Parathyroid adenoma (tissue), 2 donors: ENCODE measurements at regions not wholly inside any gene's neighbourhood (a gene's known extent, or its start where the extent isn't known, plus 50 kb on each side); places are given as distances from the start of the nearest gene placed in this dataset.

Experiments used
- H2AFZ ChIP-seq: fragments of 300-600 bp; sonication (generic); one replicate; pipeline ENCODE4 v1.7.0; 2017; ENCODE audit warnings: antibody characterized with exemption, mild to moderate bottlenecking
- H3K27ac ChIP-seq: fragments of 300-600 bp; sonication (generic); one replicate; pipeline ENCODE4 v1.7.0; 2017
- H3K27me3 ChIP-seq: fragments of 300-600 bp; sonication (generic); one replicate; pipeline ENCODE4 v1.7.0; 2017; ENCODE audit warnings: low read length; ENCODE audit not compliant: control insufficient read depth, insufficient read depth
- H3K36me3 ChIP-seq: fragments of 300-600 bp; sonication (generic); one replicate; pipeline ENCODE4 v1.7.0; 2017; ENCODE audit warnings: low read length; ENCODE audit not compliant: control insufficient read depth, insufficient read depth
- H3K4me1 ChIP-seq: fragments of 300-600 bp; sonication (generic); one replicate; pipeline ENCODE4 v1.7.0; 2017; ENCODE audit warnings: control low read depth
- H3K4me2 ChIP-seq: fragments of 300-600 bp; sonication (generic); one replicate; pipeline ENCODE4 v1.7.0; 2017; ENCODE audit warnings: low read length
- H3K4me3 ChIP-seq: fragments of 300-600 bp; sonication (generic); one replicate; pipeline ENCODE4 v1.7.0; 2017; ENCODE audit warnings: low read depth, low read length
- H3K79me2 ChIP-seq: fragments of 300-600 bp; sonication (generic); one replicate; pipeline ENCODE4 v1.7.0; 2017; ENCODE audit warnings: control low read depth
- H3K9ac ChIP-seq: fragments of 300-600 bp; sonication (generic); one replicate; pipeline ENCODE4 v1.7.0; 2017; ENCODE audit warnings: mild to moderate bottlenecking
- H3K9me3 ChIP-seq: fragments of 300-600 bp; sonication (generic); one replicate; pipeline ENCODE4 v1.7.0; 2017; ENCODE audit warnings: low read length; ENCODE audit not compliant: control insufficient read depth
- TF ChIP-seq, protein P1 (sequence below): fragments of 300-600 bp; sonication (generic); IDR thresholded peaks from one replicate; pipeline ENCODE4 v1.7.0; 2017; ENCODE audit warnings: antibody characterized with exemption, mild to moderate bottlenecking
- donor health status: primary hyperparathyroidism.

DNA sequence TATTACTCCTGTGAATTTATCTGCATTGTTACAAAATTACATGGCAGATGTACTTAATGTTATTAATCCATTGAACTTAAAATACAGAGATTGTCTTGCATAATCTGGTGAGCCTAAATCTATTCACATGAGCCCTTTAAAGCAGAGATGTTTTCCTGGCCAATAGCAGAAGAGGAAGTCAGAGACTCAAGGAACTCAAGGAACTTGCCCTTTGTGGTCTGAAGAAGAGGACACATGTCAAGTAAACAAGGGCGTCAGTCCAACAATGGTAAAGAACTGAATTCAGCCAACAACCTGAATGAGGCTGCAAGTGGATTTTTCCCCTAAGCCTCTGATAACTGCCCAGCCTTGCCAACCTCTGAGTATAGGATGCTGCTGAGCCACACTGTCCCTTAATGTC lies 356.3 kb upstream of the PKDCC start:
- Histone ChIP-seq H3K9ac (no peak overlapping the region), H3K27ac (no peak overlapping the region), H3K4me3 (no peak overlapping the region), H3K4me2 (no peak overlapping the region), H3K9me3 (no peaks in the 10 kb centered on the region), H3K27me3 (no peaks in the 10 kb centered on the region), H3K4me1 (peaks cover 9% of the 10 kb centered on the region), H3K36me3 (no peaks in the 10 kb centered on the region), H2AFZ (no peak overlapping the region), H3K79me2 (no peaks in the 10 kb centered on the region)
- TF ChIP-seq, protein P1, sequence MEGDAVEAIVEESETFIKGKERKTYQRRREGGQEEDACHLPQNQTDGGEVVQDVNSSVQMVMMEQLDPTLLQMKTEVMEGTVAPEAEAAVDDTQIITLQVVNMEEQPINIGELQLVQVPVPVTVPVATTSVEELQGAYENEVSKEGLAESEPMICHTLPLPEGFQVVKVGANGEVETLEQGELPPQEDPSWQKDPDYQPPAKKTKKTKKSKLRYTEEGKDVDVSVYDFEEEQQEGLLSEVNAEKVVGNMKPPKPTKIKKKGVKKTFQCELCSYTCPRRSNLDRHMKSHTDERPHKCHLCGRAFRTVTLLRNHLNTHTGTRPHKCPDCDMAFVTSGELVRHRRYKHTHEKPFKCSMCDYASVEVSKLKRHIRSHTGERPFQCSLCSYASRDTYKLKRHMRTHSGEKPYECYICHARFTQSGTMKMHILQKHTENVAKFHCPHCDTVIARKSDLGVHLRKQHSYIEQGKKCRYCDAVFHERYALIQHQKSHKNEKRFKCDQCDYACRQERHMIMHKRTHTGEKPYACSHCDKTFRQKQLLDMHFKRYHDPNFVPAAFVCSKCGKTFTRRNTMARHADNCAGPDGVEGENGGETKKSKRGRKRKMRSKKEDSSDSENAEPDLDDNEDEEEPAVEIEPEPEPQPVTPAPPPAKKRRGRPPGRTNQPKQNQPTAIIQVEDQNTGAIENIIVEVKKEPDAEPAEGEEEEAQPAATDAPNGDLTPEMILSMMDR = no peak

DNA sequence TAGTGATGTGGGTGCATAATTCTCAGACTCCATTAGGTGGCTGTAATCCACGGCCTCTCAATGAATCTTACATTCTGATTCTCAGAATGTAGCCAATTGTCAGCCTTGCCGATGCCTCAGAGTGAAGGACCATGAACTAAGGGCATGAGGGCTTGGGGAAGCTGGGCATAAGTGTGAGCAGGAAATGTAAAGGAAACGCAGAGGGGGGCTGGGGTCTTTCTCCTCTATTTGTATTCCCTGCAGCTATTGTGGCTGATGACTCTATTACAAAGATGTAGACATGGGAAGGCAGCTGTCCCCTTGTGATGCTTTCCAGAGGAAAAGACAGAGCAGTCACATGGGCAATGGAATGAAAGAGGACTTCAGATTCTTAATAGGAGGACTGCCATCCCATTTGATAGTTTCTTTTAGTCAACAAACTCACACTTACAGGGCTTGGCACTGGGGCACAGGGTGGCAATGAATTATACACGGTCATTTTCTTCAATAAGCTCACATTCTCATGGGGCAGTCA lies 353.2 kb upstream of the PKDCC start:
- peak overlapping the region; percentile 56 for H2AFZ ChIP-seq
- H3K9ac ChIP-seq = no peak overlapping the region
- no peaks in the 10 kb centered on the region for H3K36me3 ChIP-seq
- TF ChIP-seq, protein P1 = no peak
- peaks cover 15% of the 10 kb centered on the region for H3K4me1 ChIP-seq
- no peak overlapping the region for H3K27ac ChIP-seq
- H3K27me3 ChIP-seq = no peaks in the 10 kb centered on the region
- no peak overlapping the region for H3K4me2 ChIP-seq
- H3K4me3 ChIP-seq = no peak overlapping the region
- H3K9me3 ChIP-seq = no peaks in the 10 kb centered on the region
- H3K79me2 ChIP-seq = no peaks in the 10 kb centered on the region

DNA sequence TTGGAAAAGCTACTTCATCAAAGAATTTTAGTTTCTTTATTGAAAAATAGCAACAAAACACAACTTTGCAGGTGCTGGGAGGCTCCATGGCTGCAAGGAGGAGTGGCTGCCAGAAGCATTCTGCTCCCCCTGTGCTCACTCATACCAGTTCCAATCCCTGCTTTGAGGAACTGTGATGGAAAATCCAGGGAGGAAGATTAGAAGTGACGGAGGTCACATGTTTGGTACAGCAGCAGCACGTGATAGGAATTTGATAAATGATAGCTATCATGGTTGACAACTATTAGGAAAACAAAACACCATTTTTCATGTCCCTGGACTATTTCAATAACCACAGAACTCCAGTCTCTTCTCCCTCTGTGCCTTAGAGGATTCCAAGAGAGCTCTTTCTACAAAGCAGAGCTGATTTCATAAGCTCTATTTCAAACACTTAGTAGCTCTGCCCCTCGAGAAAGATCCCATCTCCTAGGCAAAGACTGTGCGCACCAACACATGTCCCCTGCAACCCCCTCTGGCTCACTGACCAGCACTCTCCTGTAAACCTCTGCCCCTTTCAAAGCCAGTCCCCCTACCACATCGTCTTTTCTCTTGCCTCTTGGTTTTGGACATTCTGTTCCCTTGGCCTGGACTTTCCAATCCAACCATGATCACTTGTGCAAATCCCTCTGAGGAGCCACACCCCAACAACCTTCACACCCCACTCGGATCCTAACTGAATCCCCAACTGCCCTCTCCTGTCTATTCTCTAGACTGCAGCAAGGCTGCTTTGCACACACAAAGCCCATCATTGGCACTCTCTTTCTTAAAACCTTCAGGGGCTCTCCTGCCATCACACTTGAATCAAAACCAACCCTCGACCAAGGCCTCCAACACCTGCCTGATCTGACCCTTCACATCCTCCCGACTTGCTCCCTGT lies 352.4 kb upstream of the PKDCC start:
- Histone ChIP-seq H3K79me2 (no peaks in the 10 kb centered on the region), H3K27me3 (no peaks in the 10 kb centered on the region), H3K9ac (no peak overlapping the region), H3K9me3 (no peaks in the 10 kb centered on the region), H2AFZ (peak overlapping the region; percentile 56), H3K4me2 (no peak overlapping the region), H3K4me3 (no peak overlapping the region), H3K27ac (no peak overlapping the region), H3K36me3 (no peaks in the 10 kb centered on the region), H3K4me1 (peaks cover 15% of the 10 kb centered on the region)
- TF ChIP-seq, protein P1 = no peak

DNA sequence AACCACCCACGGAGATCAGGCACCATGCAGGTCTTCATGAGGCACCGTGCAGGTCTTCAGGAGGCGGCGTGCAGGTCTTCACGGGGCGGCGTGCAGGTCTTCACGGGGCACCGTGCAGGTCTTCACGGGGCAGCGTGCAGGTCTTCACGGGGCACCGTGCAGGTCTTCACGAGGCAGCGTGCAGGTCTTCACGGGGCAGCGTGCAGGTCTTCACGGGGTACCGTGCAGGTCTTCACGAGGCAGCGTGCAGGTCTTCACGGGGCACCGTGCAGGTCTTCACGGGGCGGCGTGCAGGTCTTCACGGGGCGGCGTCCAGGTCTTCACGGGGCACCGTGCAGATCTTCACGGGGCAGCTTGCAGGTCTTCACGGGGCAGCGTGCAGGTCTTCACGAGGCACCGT lies 350.4 kb upstream of the PKDCC start:
- H3K27me3 ChIP-seq = no peaks in the 10 kb centered on the region
- no peak overlapping the region for H2AFZ ChIP-seq
- H3K9ac ChIP-seq = no peak overlapping the region
- peaks cover 3% of the 10 kb centered on the region for H3K9me3 ChIP-seq
- no peak overlapping the region for H3K27ac ChIP-seq
- peaks cover 15% of the 10 kb centered on the region for H3K4me1 ChIP-seq
- H3K36me3 ChIP-seq = no peaks in the 10 kb centered on the region
- no peak overlapping the region for H3K4me2 ChIP-seq
- H3K4me3 ChIP-seq = no peak overlapping the region
- no peaks in the 10 kb centered on the region for H3K79me2 ChIP-seq
- TF ChIP-seq, protein P1 = no peak
